Mucosa of gallbladder (tissue), 1 donor: ENCODE measurements at regions not wholly inside any gene's neighbourhood (a gene's known extent, or its start where the extent isn't known, plus 50 kb on each side); places are given as distances from the start of the nearest gene placed in this dataset.
"Not testable (repeated sequence)": the region's sequence is repeated elsewhere in the genome, so short reads cannot be mapped to it uniquely, and the experiment has no call there.

Experiments used
- DNase-seq: peaks from one replicate; pipeline ENCODE4 v3.0.0-alpha.2; 2020; ENCODE audit warnings: low spot score
- donor health status: DM: no; HTN: no; CAD: no.

DNA sequence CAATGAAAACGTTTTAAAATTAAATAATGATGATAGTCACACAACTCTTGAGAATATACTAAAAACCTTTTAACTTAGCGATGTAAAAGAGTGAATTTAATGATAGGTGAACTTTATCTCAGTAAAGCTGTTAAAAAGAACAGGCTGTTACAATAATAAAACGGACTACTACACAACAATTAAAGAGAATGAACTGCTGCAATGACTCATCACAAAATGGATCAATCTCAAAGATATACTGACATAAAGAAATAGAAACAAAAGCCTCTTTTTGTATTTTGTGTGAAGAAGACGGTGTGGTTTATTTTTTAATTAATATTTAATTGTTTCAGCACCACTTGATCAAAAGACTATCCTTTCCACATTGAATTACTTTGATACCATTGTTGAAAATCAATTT, 352.4 kb upstream of the GJE1 start:
- DNase-seq: no peak

DNA sequence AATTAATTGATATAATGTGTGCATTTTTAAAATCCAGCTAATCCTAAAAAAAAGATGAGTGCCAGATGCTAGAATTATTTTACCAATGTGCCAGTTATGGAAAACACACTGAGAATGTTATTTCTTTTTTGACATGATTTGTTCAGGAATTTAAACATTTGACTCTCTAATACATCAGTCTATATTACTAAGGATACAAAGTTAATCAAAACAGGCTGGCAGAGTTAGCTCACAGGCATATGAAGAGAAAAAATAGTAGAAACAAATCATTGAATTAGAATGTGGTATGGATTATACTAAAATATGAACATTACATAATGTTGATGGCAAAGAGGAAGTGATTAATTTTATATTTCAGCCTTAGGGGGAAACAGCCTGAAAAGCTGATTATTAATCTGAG, 368.3 kb upstream of the GJE1 start:
- DNase-seq: no peak

DNA sequence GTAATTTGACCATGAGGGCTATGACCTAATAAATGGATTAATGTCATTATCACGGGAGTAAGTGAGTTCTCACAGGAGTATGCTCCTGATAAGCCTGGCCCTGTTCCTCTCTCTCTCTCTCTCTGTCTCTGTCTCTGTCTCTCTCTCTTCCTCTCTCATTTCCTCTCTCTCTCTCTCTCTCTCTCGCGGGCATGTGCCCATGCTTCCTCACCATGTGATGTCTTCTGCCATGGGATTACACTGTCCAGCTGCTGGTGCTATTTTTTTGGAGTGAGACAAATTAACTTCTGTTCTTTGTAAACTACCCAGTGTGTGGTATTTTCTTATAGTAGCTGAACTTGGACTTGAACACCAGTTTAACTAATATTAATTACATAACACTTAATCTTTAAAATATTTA, 374.3 kb upstream of the GJE1 start:
- no peak for DNase-seq

DNA sequence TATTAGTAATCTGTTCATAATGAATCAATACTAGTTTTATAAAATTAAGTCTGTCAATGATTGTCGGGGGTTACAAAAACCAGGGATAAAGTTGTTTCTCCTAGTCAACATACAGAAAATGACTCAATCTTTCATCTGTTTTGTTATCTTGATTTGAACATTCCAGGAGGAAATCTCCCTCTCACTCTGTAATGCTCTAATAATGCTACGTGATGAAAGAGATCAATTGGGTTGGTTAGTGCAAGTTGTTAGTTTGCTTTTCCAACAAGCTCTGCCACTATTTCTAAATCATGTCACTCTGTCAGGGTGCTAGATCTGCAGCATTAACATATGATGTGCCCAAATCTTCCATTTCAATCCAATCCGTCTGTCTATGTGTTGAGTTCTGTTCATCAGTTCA, 379.5 kb upstream of the GJE1 start:
- no peak for DNase-seq

DNA sequence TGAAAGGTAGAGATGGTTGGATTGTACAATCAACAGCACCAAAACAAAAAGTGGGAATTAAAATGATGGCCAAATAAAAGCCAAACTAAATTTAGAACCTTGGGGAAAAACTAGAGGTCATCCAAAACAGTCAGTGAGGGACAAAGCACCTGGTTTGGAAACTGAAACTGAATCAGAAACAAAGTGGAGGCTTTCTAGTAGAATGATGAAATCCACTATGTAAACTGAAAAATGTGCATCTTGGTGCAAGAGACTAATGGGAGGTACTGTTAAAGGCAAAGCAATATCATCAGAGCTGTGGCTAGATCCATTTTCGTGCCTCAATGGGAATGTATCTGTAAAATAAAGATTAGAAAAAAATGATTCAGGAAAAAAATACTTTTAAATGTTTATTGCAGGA, 380.0 kb upstream of the GJE1 start:
- no peak for DNase-seq

DNA sequence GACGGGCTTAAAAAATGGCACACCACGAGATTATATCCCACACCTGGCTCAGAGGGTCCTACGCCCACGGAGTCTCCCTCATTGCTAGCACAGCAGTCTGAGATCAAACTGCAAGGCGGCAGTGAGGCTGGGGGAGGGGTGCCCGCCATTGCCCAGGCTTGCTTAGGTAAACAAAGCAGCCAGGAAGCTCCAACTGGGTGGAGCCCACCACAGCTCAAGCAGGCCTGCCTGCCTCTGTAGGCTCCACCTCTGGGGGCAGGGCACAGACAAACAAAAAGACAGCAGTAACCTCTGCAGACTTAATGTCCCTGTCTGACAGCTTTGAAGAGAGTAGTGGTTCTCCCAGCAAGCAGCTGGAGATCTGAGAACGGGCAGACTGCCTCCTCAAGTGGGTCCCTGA, 386.4 kb upstream of the GJE1 start:
- not testable (repeated sequence) for DNase-seq

DNA sequence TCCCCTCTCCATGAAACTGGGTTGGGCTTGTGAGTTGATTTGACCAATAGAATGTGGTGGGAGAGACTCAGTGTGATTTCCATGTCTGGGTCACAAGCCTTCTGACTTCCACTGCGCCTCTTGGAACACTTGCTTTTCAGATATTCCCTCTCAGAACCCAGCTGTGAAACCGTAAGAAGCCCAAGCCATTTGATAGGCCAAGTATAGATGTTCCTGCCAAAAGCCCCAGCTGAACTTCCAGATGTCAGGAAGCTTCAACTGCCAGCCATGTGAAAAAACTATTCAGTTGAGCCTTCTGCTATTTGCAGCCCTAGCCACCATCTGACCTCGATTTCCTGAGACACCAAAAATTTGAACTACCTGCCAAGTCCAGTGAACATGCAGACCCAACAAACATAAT, 387.8 kb upstream of the GJE1 start:
- no peak for DNase-seq

DNA sequence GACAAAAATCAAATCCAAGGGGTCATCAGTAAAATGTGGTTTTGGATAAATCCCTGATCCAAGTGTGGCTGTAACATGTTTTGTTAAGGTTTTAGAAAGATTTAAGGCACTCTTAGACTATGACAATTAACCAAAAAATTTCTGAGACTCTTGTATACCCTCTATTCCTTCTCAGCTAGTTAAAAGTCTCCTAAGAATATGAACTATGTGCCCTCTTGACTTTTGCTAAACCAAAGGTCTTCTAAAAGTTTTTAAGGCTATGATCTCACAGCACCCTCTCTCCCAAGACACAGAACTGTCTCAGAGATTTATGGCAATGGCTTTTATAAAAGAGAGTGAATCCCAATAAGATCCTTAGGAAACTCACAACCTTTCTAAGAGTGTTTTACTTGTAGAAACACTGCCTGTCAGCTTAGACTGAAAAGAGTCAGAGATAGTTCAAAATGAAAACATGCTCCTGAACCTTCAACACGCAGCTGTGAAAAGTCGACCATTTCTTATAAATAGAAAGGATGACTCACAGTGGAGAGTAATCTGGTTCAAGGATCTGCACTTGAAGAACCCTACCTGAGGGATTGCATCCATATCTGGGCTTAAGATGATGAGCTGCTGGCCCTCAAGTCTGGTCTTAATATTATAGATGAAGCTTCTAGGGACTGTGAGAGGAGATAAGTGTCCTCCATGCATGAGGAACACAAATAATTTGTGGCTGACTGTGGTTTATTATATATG, 388.4 kb upstream of the GJE1 start:
- no peak for DNase-seq

DNA sequence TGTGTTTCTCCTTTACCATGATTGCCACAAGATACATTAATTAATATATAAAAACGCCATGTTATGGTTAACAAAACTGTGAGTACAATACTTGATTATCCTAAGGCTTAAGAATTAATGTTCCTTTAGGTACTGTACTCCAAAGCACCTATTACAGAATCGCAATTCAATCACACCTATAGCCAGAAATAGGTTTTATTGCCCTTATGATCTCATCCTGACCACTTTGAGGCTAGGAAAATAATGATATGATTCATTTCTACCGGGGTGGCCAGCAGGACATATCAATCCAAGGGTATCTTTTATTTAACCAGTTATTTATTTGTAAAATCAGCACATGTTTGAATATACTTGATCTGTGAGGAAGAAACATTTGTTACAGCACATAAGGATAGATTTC, 396.6 kb upstream of the GJE1 start:
- no peak for DNase-seq

DNA sequence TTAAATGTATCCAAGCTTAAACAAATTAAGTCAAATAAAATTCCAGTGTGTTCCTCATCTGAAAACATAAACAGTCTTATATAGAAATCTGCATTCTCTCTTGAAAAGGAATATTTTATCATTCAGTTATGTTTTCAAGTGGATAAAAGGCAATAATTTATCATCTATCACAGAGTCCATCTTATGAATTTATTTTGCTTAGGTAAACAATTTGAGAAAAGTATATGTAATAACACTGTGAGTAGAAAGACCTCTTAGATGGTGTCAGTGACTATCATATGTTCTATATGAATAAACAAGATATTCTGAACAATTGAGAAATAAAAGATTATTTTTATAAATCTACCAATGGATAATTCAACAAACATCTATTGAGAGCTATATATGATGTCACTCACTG, 397.6 kb upstream of the GJE1 start:
- no peak for DNase-seq

DNA sequence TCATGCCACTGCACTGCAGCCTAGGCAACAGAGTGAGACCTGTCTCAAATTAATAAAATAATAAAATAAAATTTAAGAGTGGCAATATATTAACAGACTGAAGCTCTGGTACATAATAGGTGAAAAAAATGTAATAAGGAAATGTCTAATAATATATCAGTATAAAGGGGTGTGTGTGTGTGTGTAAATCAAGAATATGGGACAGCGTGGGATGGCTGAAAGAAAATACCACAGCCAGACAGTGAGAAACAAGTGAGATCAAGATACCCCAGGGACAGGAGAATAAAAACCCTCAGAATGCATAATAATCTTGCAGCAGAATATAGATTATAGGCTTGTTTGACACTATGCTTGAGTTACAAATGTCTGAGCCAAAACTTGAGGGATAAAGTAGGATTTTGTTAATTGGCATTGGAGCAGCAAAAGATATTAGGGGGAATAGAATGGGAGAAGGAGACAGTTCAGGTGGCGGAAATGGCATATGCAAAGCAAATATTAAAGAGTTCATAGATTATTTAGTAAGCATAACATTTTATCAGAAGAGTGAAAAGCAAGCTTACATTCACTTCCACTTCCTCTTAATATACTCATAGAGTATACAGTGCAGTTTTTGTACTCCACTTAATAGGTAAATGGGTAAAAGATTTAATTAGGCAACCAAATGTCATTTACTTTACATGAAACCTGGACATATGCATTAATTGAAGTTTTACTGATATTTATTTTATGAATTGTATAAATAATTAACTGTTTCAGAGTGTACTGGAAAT, 398.5 kb upstream of the GJE1 start:
- DNase-seq: no peak

DNA sequence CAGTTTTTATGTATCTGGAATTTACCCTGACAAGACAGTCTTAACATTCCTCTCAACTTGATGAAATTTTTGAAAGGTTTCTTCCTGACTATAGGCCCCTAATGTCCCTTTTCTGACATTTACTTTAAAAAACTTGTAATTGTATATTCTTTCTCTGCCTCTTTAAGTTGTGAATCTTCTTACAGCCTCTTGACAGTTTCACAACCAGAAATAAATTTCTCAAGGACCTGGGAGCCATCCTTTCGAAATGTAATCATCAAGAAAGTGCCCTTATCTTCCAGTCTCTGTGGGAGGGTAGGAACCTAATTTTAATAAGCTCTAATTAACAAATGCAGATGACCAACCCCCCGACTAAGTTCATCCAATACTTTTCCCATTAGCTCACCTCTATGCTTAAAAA, 403.6 kb upstream of the GJE1 start:
- DNase-seq: no peak

DNA sequence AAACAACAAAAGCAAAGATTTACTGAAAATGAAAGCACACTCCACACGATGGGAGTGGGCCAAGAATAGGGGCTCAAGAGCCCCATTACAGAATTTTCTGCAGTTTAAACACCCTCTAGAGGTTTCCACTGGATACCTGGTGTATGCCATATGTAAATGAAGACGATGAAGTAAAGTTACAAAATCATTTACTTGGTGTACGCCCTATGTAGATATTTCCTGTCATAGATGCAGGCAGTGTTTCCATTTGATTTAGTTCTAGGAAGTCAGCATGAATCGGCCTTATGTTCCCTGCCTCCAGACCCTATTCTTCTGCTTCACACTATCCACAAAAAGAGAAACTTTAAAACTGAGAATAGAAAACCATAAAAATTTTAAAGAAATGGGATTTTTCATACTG, 404.4 kb upstream of the GJE1 start:
- no peak for DNase-seq

DNA sequence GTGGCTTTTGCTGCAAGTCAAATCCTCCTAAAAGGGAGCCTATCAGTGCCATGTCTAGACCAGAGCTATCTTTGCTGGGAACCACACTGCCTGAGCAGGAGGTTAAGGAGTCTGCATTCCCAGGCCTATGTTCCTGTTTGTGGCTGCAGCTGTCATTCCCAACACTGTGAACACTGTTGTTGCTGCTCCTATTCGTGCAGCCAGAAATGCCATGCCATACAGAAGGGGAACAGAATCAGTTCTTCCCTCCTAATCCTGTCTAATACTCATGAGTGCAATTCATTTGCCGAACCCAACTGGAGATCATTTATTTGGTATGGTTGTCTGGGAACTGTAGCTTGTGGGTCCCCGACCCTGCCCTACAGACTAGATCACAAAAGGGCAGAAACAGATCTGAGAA, 406.5 kb upstream of the GJE1 start:
- DNase-seq: no peak

DNA sequence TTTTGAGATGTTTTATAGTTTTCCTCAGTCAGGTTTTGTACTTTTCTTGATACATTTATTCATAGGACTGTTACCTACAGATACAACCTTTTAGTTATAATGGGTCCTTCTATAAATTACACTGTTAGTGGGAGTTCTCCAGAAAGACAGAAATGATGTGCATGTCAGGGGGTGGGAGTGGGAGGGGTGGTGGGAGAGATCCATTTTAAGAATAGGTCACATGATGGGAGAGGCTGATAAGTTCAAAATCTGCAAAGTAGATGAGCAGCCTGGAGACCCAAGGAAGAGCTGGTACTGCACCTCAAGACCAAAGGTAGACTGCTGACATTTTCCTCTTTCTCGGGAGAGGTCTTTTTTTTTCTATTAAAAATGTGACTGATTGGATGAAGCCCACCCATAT, 408.0 kb upstream of the GJE1 start:
- DNase-seq: no peak

DNA sequence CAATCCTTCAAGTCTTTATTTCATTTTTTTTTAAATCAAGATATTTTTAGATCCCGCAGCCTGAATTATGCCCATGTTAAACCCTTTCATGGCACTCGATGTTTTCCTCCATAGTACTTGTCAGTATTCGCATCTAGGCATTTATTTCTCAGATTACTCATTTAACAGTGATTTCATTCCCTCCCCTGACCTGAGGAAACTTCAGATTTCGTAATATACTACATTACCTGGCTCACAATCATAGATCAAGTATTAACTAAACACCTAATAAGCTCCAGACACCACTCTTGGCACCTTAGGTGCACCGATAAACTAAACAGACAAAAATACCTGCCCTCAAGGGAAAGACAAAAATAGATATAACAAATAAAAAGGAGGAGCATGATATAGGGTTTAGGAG, 413.2 kb upstream of the GJE1 start:
- DNase-seq: no peak

DNA sequence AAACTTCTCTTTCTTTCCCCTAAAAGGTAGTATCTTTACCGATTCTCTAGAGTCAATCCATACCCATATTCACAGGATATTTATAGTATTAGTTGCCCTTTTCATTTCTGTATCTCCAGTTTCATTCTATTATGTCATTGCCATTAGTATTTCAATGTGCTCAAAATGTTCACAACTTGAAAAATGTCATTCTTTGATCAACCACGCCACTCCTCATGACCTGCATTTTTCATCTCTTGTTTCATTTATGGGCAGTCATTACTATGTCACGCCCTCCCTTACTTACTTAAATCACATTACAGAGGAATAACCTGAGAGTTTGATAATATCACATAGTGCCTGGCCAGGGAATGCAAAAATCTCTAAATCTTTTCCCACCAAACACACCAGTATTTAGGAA, 427.3 kb upstream of the GJE1 start:
- no peak for DNase-seq

DNA sequence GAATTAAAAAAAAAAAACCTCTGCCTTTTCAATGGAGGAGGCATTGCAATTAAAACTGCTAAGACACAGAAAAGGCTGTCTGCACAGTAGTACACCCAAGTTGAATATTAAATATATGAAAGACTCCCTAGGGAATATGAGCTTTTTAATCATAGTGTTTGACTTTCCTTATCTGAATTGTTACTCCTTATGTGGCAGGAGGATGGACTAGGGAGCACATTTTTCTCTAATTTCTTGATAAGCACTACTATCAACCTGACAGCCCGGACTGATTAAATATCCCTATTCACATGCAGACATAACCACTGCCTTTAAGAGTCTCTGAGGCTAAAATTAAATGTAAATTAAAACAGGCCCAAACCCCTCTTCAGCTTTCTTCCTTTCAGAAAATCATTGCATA, 428.6 kb upstream of the GJE1 start:
- no peak for DNase-seq

DNA sequence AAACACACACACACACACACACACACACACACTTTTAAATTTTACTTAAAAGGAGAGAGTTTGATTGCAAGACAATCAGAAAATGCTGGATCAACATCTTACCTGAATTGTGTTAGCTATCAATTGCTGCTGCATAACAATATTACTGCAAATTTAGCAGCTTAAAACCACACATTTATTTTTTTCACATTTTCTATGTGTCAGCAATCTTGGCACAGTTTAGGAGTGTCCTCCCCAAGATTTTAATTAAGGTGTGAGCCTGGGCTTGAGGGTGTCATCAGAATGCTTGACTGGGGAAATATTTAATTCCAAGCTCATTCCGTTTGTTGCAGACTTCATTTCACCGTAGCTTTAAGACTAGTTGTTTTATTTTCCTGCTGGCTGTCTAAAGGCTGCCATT, 431.0 kb upstream of the GJE1 start:
- no peak for DNase-seq

DNA sequence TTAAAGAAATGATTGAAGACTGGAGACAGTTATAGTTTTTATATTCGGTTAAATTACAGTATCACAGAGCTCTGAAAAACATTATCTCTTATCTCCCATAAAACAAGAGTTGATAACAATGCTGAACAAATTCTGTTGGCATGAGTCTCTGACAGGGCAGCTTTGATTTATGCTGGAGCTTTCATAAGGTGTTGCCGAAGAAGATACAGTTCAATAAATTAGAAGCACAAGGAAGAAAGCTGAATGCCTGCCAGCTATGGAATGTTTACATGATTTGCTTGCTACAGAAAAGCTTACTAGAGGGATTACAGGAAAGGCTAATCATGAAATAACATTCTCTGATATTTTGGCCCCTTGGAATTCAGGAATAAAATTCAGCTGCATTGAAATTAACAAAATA, 431.9 kb upstream of the GJE1 start:
- DNase-seq: no peak

DNA sequence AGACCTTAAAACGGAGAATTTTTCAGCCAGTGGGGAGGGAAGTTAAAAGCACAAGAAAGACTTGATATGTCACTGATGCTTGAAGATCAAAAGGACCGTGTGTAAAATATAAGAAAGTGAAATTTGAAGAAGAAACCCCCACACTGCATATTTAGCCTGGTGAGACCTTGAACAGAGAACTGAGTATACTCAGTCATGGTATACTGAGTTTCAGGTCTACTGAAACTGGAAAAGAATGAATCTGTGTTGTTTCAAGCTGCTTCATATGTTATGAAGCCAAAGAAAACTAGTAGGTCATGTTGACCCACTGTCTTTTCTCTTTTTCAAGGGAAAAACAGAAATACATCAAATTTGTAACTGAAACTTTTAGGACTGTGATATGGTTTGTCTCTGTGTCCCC, 443.8 kb upstream of the GJE1 start:
- no peak for DNase-seq

DNA sequence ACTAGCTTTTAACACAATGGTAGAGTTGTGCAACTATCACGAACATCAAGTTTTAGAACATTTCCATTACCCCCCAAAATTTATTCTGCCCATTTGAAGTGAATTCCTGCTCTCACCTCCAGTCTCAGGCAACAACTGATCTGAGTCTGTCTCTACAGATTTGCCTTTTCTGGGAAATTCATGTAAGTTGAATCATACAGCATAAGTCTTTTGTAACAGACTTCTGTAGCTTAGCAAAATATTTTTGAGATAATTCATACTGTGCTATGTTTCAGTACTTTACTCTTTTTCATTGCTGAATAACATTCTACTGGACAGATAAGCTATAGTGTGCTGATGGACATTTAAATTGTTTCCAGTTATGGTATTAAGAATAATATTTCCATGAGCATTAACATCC, 447.3 kb upstream of the GJE1 start:
- no peak for DNase-seq

DNA sequence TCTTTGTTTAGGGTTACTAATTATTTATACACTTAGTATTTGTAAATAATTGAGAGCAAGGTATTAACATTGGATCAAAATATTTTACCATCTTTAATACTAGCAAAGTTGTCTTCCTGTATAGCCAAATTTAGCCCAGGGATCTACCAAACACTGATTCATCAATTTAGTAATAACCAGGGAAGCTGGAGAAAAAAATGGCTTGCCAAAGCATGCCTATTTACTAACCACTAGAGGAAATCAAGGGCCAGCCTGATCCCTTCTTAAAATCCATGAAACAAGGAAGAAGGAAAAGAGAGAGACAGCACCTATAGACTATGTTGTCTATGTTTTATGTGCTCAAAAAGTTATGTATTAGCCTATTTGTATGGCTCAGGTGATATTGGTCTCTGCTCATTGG, 450.3 kb upstream of the GJE1 start:
- DNase-seq: no peak
